NB4 (cell line): ENCODE measurements at regions not wholly inside any gene's neighbourhood (a gene's known extent, or its start where the extent isn't known, plus 50 kb on each side); places are given as distances from the start of the nearest gene placed in this dataset.

Experiments
- DNase-seq: peaks from one replicate; pipeline ENCODE4 v3.0.0; 2010; ENCODE audit warnings: low read depth
- H3K4me3 ChIP-seq: one replicate; pipeline ENCODE4 v1.5.1; 2011; ENCODE audit warnings: mild to moderate bottlenecking, low read depth, low read length, moderate library complexity
- CTCF ChIP-seq: IDR thresholded peaks from one replicate; pipeline ENCODE4 v1.5.1; 2012; ENCODE audit warnings: low read depth, low read length
- MAX ChIP-seq: IDR thresholded peaks from 2 replicates; pipeline ENCODE4 v1.6.1; 2011; ENCODE audit warnings: low read depth, low read length
- MYC ChIP-seq: IDR thresholded peaks from 2 replicates; pipeline ENCODE4 v1.6.1; 2011; ENCODE audit warnings: low read depth, low read length
- POLR2A ChIP-seq: IDR thresholded peaks from 2 replicates; pipeline ENCODE4 v1.6.1; 2011; ENCODE audit warnings: mild to moderate bottlenecking; ENCODE audit not compliant: insufficient read length; ENCODE audit errors: extremely low read depth

GRCh38 chr2:204428675-204429074, 116.6 kb upstream of the PARD3B start:
- no peak for DNase-seq
- H3K4me3 ChIP-seq, result no peak overlapping the region
- TF ChIP-seq POLR2A (no peak), CTCF (no peak), MYC (no peak), MAX (no peak)

GRCh38 chr2:204431529-204431928, 113.7 kb upstream of the PARD3B start:
- H3K4me3 ChIP-seq, result no peak overlapping the region
- DNase-seq, result no peak
- TF ChIP-seq CTCF (no peak), MAX (no peak), MYC (no peak), POLR2A (no peak)

GRCh38 chr2:204432196-204432595, 113.1 kb upstream of the PARD3B start:
- TF ChIP-seq MAX (no peak), MYC (no peak), POLR2A (no peak), CTCF (no peak)
- H3K4me3 ChIP-seq, result no peak overlapping the region
- DNase-seq, result no peak

GRCh38 chr2:204434660-204435462, 110.4 kb upstream of the PARD3B start:
- TF ChIP-seq POLR2A (no peak), MYC (no peak), MAX (no peak), CTCF (no peak)
- H3K4me3 ChIP-seq, result no peak overlapping the region
- DNase-seq, result no peak

- no peak for TF ChIP-seq MAX
- TF ChIP-seq MYC, result no peak
- TF ChIP-seq CTCF, result no peak
- no peak for TF ChIP-seq POLR2A
- no peak for DNase-seq
- no peak overlapping the region for H3K4me3 ChIP-seq
These were observed 109.0 kb upstream of the PARD3B start for GRCh38 chr2:204436230-204436629.
